BE2C (cell line): ENCODE measurements at regions not wholly inside any gene's neighbourhood (a gene's known extent, or its start where the extent isn't known, plus 50 kb on each side); places are given as distances from the start of the nearest gene placed in this dataset.

Source experiments
- DNase-seq: peaks from one replicate; pipeline ENCODE4 v3.0.0-alpha.2; 2020
- H3K27me3 ChIP-seq: fragments of 250-450 bp; sonication (Bioruptor Pico); 2 replicates; pipeline ENCODE4 v1.5.1; 2020; ENCODE audit warnings: mild to moderate bottlenecking
- H3K36me3 ChIP-seq: fragments of 250-450 bp; sonication (Bioruptor Pico); 2 replicates; pipeline ENCODE4 v1.5.1; 2020; ENCODE audit warnings: mild to moderate bottlenecking
- H3K4me1 ChIP-seq: fragments of 250-450 bp; sonication (Bioruptor Pico); 2 replicates; pipeline ENCODE4 v1.5.1; 2020
- H3K4me3 ChIP-seq: 2 replicates; pipeline ENCODE4 v1.5.1; 2011; ENCODE audit warnings: low read depth, low read length
- H3K9me3 ChIP-seq: fragments of 250-450 bp; sonication (Bioruptor Pico); 2 replicates; pipeline ENCODE4 v1.5.1; 2020
- CTCF ChIP-seq: IDR thresholded peaks from 2 replicates; pipeline ENCODE4 v1.5.1; 2012; ENCODE audit warnings: mild to moderate bottlenecking, low read depth, low read length

GRCh38 chr9:100690438-100690837 lies 112.6 kb downstream of the CAVIN4 start:
- no peaks in the 10 kb centered on the region for H3K36me3 ChIP-seq
- no peak for TF ChIP-seq CTCF
- no peak for DNase-seq
- H3K9me3 ChIP-seq: no peaks in the 10 kb centered on the region
- H3K4me1 ChIP-seq: no peaks in the 10 kb centered on the region
- H3K27me3 ChIP-seq: no peaks in the 10 kb centered on the region
- no peak overlapping the region for H3K4me3 ChIP-seq

DNA sequence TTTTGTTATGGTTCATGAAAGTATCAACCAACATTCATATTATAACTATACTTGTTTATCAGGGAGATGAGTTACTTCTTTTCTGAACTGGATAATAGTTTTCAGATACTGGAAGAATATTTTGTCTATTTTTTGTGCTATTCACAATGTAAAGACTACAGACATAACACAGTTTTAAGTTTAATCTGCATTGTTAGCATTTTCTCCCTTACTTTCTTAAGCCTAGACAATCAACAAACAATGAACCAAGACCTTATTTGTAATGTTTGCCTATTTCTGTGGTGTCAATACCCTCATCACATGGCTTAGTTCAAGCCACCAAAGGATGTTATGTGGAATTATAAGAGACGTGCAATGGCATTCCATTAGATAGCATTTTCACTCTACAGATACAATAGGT lies 119.5 kb downstream of the CAVIN4 start:
- no peaks in the 10 kb centered on the region for H3K4me1 ChIP-seq
- no peaks in the 10 kb centered on the region for H3K36me3 ChIP-seq
- no peak for TF ChIP-seq CTCF
- H3K27me3 ChIP-seq: no peaks in the 10 kb centered on the region
- H3K4me3 ChIP-seq: no peak overlapping the region
- H3K9me3 ChIP-seq: no peaks in the 10 kb centered on the region
- no peak for DNase-seq

GRCh38 chr9:100698945-100699344 lies 121.1 kb downstream of the CAVIN4 start:
- no peaks in the 10 kb centered on the region for H3K9me3 ChIP-seq
- no peaks in the 10 kb centered on the region for H3K27me3 ChIP-seq
- H3K4me1 ChIP-seq: no peaks in the 10 kb centered on the region
- no peak for TF ChIP-seq CTCF
- H3K4me3 ChIP-seq: no peak overlapping the region
- no peak for DNase-seq
- H3K36me3 ChIP-seq: no peaks in the 10 kb centered on the region

DNA sequence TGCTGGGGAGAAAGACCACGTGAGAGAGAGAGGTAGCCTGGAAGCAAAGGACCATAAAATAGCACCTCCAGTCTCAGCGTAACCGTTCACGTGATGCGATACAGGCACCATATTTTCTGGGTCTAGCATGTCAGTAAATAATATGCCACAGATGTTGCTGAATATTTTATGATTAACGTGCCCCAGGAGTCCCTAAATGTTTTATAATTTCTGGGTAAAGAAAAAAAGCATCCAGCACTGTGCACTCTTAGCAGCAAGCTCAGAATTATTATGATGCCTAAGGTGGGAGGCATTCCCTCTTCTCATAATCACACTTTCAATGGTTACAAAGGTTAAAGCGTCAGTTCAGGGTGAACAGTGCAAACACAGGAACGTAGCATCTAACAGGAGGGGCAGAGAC lies 121.8 kb downstream of the CAVIN4 start:
- no peak for DNase-seq
- TF ChIP-seq CTCF: no peak
- H3K4me1 ChIP-seq: no peaks in the 10 kb centered on the region
- H3K4me3 ChIP-seq: no peak overlapping the region
- no peaks in the 10 kb centered on the region for H3K27me3 ChIP-seq
- no peaks in the 10 kb centered on the region for H3K9me3 ChIP-seq
- H3K36me3 ChIP-seq: no peaks in the 10 kb centered on the region

GRCh38 chr9:100700689-100701318 lies 122.9 kb downstream of the CAVIN4 start:
- peak; percentile 24 for DNase-seq
- H3K4me1 ChIP-seq: no peaks in the 10 kb centered on the region
- TF ChIP-seq CTCF: peak; percentile 61
- H3K36me3 ChIP-seq: no peaks in the 10 kb centered on the region
- H3K9me3 ChIP-seq: no peaks in the 10 kb centered on the region
- no peaks in the 10 kb centered on the region for H3K27me3 ChIP-seq
- no peak overlapping the region for H3K4me3 ChIP-seq

GRCh38 chr9:100714372-100715099 lies 136.7 kb downstream of the CAVIN4 start:
- Histone ChIP-seq H3K9me3 (no peaks in the 10 kb centered on the region), H3K27me3 (no peaks in the 10 kb centered on the region), H3K4me3 (no peak overlapping the region), H3K36me3 (no peaks in the 10 kb centered on the region), H3K4me1 (no peaks in the 10 kb centered on the region)
- DNase-seq: peak; percentile 78
- TF ChIP-seq CTCF: peak; percentile 98
